ENCODE measurements at regions not wholly inside any gene's neighbourhood (a gene's known extent, or its start where the extent isn't known, plus 50 kb on each side); places are given as distances from the start of the nearest gene placed in this dataset.

GRCh38 chr6:148239801-148240460, 102.7 kb upstream of the SASH1 start:
- TF ChIP-seq MAX (IDR thresholded peaks at IDR 0.05) (no peak), POLR2A (IDR thresholded peaks at IDR 0.05; ENCODE audit: low read length) (no peak), TP53 (CRISPR knock-in tag; IDR thresholded peaks at IDR 0.05) (no peak), JUN (IDR thresholded peaks at IDR 0.05) (no peak), SREBF2 (IDR thresholded peaks at IDR 0.05) (no peak), SMC3 (IDR thresholded peaks at IDR 0.05) (no peak), CTCF (IDR thresholded peaks at IDR 0.05) (no peak), RCOR1 (IDR thresholded peaks at IDR 0.05; ENCODE audit: low read depth, low read length) (no peak), ZC3H11A (IDR thresholded peaks at IDR 0.05) (no peak)
